ENCODE measurements at regions not wholly inside any gene's neighbourhood (a gene's known extent, or its start where the extent isn't known, plus 50 kb on each side); places are given as distances from the start of the nearest gene placed in this dataset.

DNA sequence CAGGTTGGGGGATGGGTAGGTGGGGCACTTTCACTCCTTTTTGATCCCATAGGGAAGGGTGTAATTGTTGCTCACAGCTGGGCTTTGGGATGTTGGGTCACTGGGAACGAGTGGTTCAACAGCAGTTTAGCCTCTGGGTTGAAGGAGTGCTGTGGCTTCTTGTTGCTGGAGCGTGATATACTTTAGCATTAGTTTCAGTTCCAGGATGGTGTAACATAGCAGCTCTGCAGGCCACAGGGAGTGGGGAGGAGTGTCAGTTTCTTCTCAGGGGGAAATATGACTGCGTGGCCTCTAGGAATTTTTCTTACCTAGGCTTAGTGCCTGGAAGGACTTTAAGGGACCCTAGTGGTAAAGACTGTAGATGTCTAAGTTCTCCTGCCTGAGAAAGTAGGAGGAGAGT is 1105.3 kb upstream of the TMPRSS15 start:
- H3K9me3 Mint-ChIP-seq (ENCODE audit: unreplicated experiment): no peaks in the 10 kb centered on the region
- FAIRE-seq (no peak), DNase-seq (ENCODE audit: low read depth) (no peak)
- no peaks in the 10 kb centered on the region for H3K4me1 ChIP-seq (ENCODE audit: insufficient read depth, low read length)
- no peaks in the 10 kb centered on the region for H3K36me3 ChIP-seq (ENCODE audit: insufficient read depth, low read length)
- peaks cover 14% of the 10 kb centered on the region for H3K9me3 ChIP-seq (ENCODE audit: insufficient read depth, low read depth, low read length)
- H3K4me2 ChIP-seq (ENCODE audit: low read length): no peak overlapping the region
- H3K27me3 Mint-ChIP-seq (ENCODE audit: low read depth, unreplicated experiment): peaks cover 3% of the 10 kb centered on the region
- H3K36me3 Mint-ChIP-seq (ENCODE audit: low read depth, unreplicated experiment): no peaks in the 10 kb centered on the region
- no peaks in the 10 kb centered on the region for H4K20me1 ChIP-seq (ENCODE audit: insufficient read depth, low read length)
- no peak for TF ChIP-seq EZH2 (IDR thresholded peaks at IDR 0.05; ENCODE audit: insufficient read depth, low read length)
- TF ChIP-seq, protein P1, sequence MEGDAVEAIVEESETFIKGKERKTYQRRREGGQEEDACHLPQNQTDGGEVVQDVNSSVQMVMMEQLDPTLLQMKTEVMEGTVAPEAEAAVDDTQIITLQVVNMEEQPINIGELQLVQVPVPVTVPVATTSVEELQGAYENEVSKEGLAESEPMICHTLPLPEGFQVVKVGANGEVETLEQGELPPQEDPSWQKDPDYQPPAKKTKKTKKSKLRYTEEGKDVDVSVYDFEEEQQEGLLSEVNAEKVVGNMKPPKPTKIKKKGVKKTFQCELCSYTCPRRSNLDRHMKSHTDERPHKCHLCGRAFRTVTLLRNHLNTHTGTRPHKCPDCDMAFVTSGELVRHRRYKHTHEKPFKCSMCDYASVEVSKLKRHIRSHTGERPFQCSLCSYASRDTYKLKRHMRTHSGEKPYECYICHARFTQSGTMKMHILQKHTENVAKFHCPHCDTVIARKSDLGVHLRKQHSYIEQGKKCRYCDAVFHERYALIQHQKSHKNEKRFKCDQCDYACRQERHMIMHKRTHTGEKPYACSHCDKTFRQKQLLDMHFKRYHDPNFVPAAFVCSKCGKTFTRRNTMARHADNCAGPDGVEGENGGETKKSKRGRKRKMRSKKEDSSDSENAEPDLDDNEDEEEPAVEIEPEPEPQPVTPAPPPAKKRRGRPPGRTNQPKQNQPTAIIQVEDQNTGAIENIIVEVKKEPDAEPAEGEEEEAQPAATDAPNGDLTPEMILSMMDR (IDR thresholded peaks at IDR 0.05; ENCODE audit: insufficient read depth, low read depth, low read length): no peak
- no peak overlapping the region for H3K9ac ChIP-seq (ENCODE audit: low read length)
- H3K4me3 Mint-ChIP-seq (ENCODE audit: unreplicated experiment): no peak overlapping the region
- no peaks in the 10 kb centered on the region for H3K4me1 Mint-ChIP-seq (ENCODE audit: low read depth, unreplicated experiment)
- no peak overlapping the region for H3K27ac Mint-ChIP-seq (ENCODE audit: unreplicated experiment)
- H2AFZ ChIP-seq (ENCODE audit: low read depth, low read length): no peak overlapping the region
- H3K27ac ChIP-seq (ENCODE audit: low read depth, low read length): no peak overlapping the region
- no peak overlapping the region for H3K4me3 ChIP-seq (ENCODE audit: insufficient read depth, low read depth, low read length)
- no peaks in the 10 kb centered on the region for H3K79me2 ChIP-seq (ENCODE audit: insufficient read depth, low read length)
- no peaks in the 10 kb centered on the region for H3K27me3 ChIP-seq (ENCODE audit: insufficient read depth, low read length)

GRCh38 chr21:19510057-19510456 is 1106.5 kb upstream of the TMPRSS15 start:
- no peak overlapping the region for H3K27ac Mint-ChIP-seq (ENCODE audit: unreplicated experiment)
- H3K4me3 Mint-ChIP-seq (ENCODE audit: unreplicated experiment): no peak overlapping the region
- no peaks in the 10 kb centered on the region for H3K79me2 ChIP-seq (ENCODE audit: insufficient read depth, low read length)
- peaks cover 17% of the 10 kb centered on the region for H3K9me3 ChIP-seq (ENCODE audit: insufficient read depth, low read depth, low read length)
- no peaks in the 10 kb centered on the region for H3K36me3 Mint-ChIP-seq (ENCODE audit: low read depth, unreplicated experiment)
- H3K4me3 ChIP-seq (ENCODE audit: insufficient read depth, low read depth, low read length): no peak overlapping the region
- no peak overlapping the region for H3K9ac ChIP-seq (ENCODE audit: low read length)
- no peak for DNase-seq (ENCODE audit: low read depth)
- H3K27ac ChIP-seq (ENCODE audit: low read depth, low read length): no peak overlapping the region
- H4K20me1 ChIP-seq (ENCODE audit: insufficient read depth, low read length): no peaks in the 10 kb centered on the region
- H3K27me3 ChIP-seq (ENCODE audit: insufficient read depth, low read length): no peaks in the 10 kb centered on the region
- TF ChIP-seq EZH2 (IDR thresholded peaks at IDR 0.05; ENCODE audit: insufficient read depth, low read length): no peak
- TF ChIP-seq, protein P1 (IDR thresholded peaks at IDR 0.05; ENCODE audit: insufficient read depth, low read depth, low read length): no peak
- H3K36me3 ChIP-seq (ENCODE audit: insufficient read depth, low read length): no peaks in the 10 kb centered on the region
- H3K4me2 ChIP-seq (ENCODE audit: low read length): no peak overlapping the region
- no peaks in the 10 kb centered on the region for H3K4me1 Mint-ChIP-seq (ENCODE audit: low read depth, unreplicated experiment)
- no peak for FAIRE-seq
- H3K27me3 Mint-ChIP-seq (ENCODE audit: low read depth, unreplicated experiment): peaks cover 3% of the 10 kb centered on the region
- no peaks in the 10 kb centered on the region for H3K4me1 ChIP-seq (ENCODE audit: insufficient read depth, low read length)
- no peak overlapping the region for H2AFZ ChIP-seq (ENCODE audit: low read depth, low read length)
- H3K9me3 Mint-ChIP-seq (ENCODE audit: unreplicated experiment): no peaks in the 10 kb centered on the region

- H3K4me2 ChIP-seq (ENCODE audit: low read length): no peak overlapping the region
- H3K27ac Mint-ChIP-seq (ENCODE audit: unreplicated experiment): no peak overlapping the region
- H3K27ac ChIP-seq (ENCODE audit: low read depth, low read length): no peak overlapping the region
- H3K4me3 Mint-ChIP-seq (ENCODE audit: unreplicated experiment): no peak overlapping the region
- TF ChIP-seq, protein P1 (IDR thresholded peaks at IDR 0.05; ENCODE audit: insufficient read depth, low read depth, low read length): no peak
- no peak for TF ChIP-seq EZH2 (IDR thresholded peaks at IDR 0.05; ENCODE audit: insufficient read depth, low read length)
- no peak for FAIRE-seq
- no peak for DNase-seq (ENCODE audit: low read depth)
- peaks cover 3% of the 10 kb centered on the region for H3K27me3 Mint-ChIP-seq (ENCODE audit: low read depth, unreplicated experiment)
- no peaks in the 10 kb centered on the region for H3K9me3 Mint-ChIP-seq (ENCODE audit: unreplicated experiment)
- no peaks in the 10 kb centered on the region for H3K27me3 ChIP-seq (ENCODE audit: insufficient read depth, low read length)
- no peaks in the 10 kb centered on the region for H3K79me2 ChIP-seq (ENCODE audit: insufficient read depth, low read length)
- H4K20me1 ChIP-seq (ENCODE audit: insufficient read depth, low read length): no peaks in the 10 kb centered on the region
- no peak overlapping the region for H3K9ac ChIP-seq (ENCODE audit: low read length)
- H3K4me1 Mint-ChIP-seq (ENCODE audit: low read depth, unreplicated experiment): no peaks in the 10 kb centered on the region
- no peaks in the 10 kb centered on the region for H3K36me3 ChIP-seq (ENCODE audit: insufficient read depth, low read length)
- no peak overlapping the region for H2AFZ ChIP-seq (ENCODE audit: low read depth, low read length)
- H3K4me1 ChIP-seq (ENCODE audit: insufficient read depth, low read length): no peaks in the 10 kb centered on the region
- H3K9me3 ChIP-seq (ENCODE audit: insufficient read depth, low read depth, low read length): peaks cover 17% of the 10 kb centered on the region
- no peaks in the 10 kb centered on the region for H3K36me3 Mint-ChIP-seq (ENCODE audit: low read depth, unreplicated experiment)
- H3K4me3 ChIP-seq (ENCODE audit: insufficient read depth, low read depth, low read length): no peak overlapping the region
Measured at GRCh38 chr21:19510653-19511052, 1107.1 kb upstream of the TMPRSS15 start.

All from astrocyte (in vitro differentiated cells and primary cell).